ENCODE measurements at regions not wholly inside any gene's neighbourhood (a gene's known extent, or its start where the extent isn't known, plus 50 kb on each side); places are given as distances from the start of the nearest gene placed in this dataset.

DNA sequence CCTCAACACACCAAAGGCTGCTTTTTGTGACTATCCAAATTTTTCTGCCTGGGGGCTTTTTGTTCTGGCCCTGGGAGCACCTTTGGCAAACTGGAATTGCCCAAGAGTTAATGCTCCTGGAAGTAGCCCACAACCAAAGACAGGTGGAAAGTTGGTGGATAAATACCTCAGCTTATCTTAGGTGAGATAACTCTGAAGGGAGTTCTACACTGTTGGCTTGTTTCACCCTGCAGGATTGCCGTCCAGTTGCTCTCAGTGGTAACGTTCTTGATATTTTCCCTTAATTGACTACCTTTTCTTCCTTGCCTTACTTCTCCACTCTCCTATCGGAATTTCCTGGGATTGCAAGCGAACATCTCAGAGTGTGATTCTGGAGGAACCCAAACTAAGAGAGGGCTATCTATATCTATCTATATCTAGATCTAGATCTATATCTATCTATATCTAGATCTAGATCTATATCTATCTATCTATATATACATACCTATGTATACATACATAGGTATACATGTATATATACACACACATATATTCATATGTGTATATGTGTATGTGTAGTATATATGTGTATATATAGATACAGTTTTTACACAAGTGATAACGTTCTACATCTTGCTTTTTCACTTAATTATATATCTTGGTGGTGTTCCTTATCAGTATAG, 82.6 kb upstream of the DHX15 start:
- Histone ChIP-seq H3K9ac (no peak overlapping the region), H3K9me3 (no peaks in the 10 kb centered on the region), H3K4me3 (ENCODE audit: low read depth in 2 of 2, low read length in 1 of 2) (no peak overlapping the region), H3F3A (replicated peaks; ENCODE audit: insufficient read depth) (no peaks in the 10 kb centered on the region), H3K27me3 (ENCODE audit: insufficient read depth) (peaks cover 7% of the 10 kb centered on the region; the same call in 1 of the 2 replicates), H3K4me1 (ENCODE audit: control insufficient read depth in 1 of 2, insufficient read depth in 2 of 2, low read depth in 1 of 2, low read length in 1 of 2) (no peaks in the 10 kb centered on the region), H3K36me3 (replicated peaks in 1 of 2; ENCODE audit: control insufficient read depth in 1 of 2, insufficient read depth in 2 of 2, low read length in 1 of 2) (no peaks in the 10 kb centered on the region), H3K79me2 (ENCODE audit: insufficient read depth) (no peaks in the 10 kb centered on the region), H3K9me2 (no peaks in the 10 kb centered on the region), H3K4me2 (no peak overlapping the region), H4K20me1 (ENCODE audit: insufficient read depth) (no peaks in the 10 kb centered on the region), H3K27ac (ENCODE audit: low read depth in 2 of 2, low read length in 1 of 2) (no peak overlapping the region), H2AFZ (ENCODE audit: low read depth) (no peak overlapping the region)
- CTCF ChIA-PET, result interaction anchor here (0.9 kb wide), 1 partner anchor 11 kb away, joined by 3 read pairs; no protein-coding TSS in a partner anchor
- TF ChIP-seq RXRA (IDR thresholded peaks at IDR 0.05; ENCODE audit: borderline replicate concordance, low read depth) (no peak), EZH2phosphoT487 (IDR thresholded peaks at IDR 0.05; ENCODE audit: borderline replicate concordance, low read depth) (no peak), JUND (IDR thresholded peaks at IDR 0.05) (no peak), FOXM1 (IDR thresholded peaks at IDR 0.05; ENCODE audit: low read depth) (no peak), TCF12 (IDR thresholded peaks at IDR 0.05) (no peak), ELF1 (IDR thresholded peaks at IDR 0.05) (no peak), RAD21 (IDR thresholded peaks at IDR 0.05; ENCODE audit: low read length) (no peak), GATA2 (CRISPR knock-in tag; IDR thresholded peaks at IDR 0.05) (no peak), SIN3A (IDR thresholded peaks at IDR 0.05; ENCODE audit: borderline replicate concordance, low read depth, low read length) (no peak), GABPA (IDR thresholded peaks at IDR 0.05; ENCODE audit: low read depth) (no peak), YY1 (IDR thresholded peaks at IDR 0.05; ENCODE audit: low read depth) (no peak), TEAD4 (IDR thresholded peaks at IDR 0.05; ENCODE audit: borderline replicate concordance, insufficient read depth) (no peak), RFX5 (IDR thresholded peaks at IDR 0.05; ENCODE audit: low read length) (no peak)
- TF ChIP-seq, protein P1, sequence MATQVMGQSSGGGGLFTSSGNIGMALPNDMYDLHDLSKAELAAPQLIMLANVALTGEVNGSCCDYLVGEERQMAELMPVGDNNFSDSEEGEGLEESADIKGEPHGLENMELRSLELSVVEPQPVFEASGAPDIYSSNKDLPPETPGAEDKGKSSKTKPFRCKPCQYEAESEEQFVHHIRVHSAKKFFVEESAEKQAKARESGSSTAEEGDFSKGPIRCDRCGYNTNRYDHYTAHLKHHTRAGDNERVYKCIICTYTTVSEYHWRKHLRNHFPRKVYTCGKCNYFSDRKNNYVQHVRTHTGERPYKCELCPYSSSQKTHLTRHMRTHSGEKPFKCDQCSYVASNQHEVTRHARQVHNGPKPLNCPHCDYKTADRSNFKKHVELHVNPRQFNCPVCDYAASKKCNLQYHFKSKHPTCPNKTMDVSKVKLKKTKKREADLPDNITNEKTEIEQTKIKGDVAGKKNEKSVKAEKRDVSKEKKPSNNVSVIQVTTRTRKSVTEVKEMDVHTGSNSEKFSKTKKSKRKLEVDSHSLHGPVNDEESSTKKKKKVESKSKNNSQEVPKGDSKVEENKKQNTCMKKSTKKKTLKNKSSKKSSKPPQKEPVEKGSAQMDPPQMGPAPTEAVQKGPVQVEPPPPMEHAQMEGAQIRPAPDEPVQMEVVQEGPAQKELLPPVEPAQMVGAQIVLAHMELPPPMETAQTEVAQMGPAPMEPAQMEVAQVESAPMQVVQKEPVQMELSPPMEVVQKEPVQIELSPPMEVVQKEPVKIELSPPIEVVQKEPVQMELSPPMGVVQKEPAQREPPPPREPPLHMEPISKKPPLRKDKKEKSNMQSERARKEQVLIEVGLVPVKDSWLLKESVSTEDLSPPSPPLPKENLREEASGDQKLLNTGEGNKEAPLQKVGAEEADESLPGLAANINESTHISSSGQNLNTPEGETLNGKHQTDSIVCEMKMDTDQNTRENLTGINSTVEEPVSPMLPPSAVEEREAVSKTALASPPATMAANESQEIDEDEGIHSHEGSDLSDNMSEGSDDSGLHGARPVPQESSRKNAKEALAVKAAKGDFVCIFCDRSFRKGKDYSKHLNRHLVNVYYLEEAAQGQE (IDR thresholded peaks at IDR 0.05; ENCODE audit: low read depth, low read length), result no peak
- TF ChIP-seq, protein P2, sequence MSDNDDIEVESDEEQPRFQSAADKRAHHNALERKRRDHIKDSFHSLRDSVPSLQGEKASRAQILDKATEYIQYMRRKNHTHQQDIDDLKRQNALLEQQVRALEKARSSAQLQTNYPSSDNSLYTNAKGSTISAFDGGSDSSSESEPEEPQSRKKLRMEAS (IDR thresholded peaks at IDR 0.05; ENCODE audit: low read depth), result no peak
- TF ChIP-seq, protein P3, sequence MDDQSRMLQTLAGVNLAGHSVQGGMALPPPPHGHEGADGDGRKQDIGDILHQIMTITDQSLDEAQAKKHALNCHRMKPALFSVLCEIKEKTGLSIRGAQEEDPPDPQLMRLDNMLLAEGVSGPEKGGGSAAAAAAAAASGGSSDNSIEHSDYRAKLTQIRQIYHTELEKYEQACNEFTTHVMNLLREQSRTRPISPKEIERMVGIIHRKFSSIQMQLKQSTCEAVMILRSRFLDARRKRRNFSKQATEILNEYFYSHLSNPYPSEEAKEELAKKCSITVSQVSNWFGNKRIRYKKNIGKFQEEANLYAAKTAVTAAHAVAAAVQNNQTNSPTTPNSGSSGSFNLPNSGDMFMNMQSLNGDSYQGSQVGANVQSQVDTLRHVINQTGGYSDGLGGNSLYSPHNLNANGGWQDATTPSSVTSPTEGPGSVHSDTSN (IDR thresholded peaks at IDR 0.05), result no peak
- TF ChIP-seq, protein P4, sequence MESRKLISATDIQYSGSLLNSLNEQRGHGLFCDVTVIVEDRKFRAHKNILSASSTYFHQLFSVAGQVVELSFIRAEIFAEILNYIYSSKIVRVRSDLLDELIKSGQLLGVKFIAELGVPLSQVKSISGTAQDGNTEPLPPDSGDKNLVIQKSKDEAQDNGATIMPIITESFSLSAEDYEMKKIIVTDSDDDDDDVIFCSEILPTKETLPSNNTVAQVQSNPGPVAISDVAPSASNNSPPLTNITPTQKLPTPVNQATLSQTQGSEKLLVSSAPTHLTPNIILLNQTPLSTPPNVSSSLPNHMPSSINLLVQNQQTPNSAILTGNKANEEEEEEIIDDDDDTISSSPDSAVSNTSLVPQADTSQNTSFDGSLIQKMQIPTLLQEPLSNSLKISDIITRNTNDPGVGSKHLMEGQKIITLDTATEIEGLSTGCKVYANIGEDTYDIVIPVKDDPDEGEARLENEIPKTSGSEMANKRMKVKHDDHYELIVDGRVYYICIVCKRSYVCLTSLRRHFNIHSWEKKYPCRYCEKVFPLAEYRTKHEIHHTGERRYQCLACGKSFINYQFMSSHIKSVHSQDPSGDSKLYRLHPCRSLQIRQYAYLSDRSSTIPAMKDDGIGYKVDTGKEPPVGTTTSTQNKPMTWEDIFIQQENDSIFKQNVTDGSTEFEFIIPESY (IDR thresholded peaks at IDR 0.05; ENCODE audit: borderline replicate concordance, low read depth), result no peak
- DNase-seq, result no peak
- POLR2A ChIA-PET, result no interaction called here
- WGBS (ENCODE audit: low lambda C conversion rate), result 33% methylated on average over 5 of the region's 5 CpGs

Data from SK-N-SH (cell line).